HepG2 (cell line): ENCODE measurements at regions not wholly inside any gene's neighbourhood (a gene's known extent, or its start where the extent isn't known, plus 50 kb on each side); places are given as distances from the start of the nearest gene placed in this dataset.

ENCODE experiments used
- ATAC-seq: fragments of 200-7000 bp; cut with Tn5 transposase; 3 replicates; pipeline ENCODE4 v1.9.1; 2020; ENCODE audit warnings: mild to moderate bottlenecking, moderate library complexity
- BruUV-seq: library from RNA; stranded (reverse); fragments of 400-500 nt; replicated peaks from 2 replicates; lab custom pipeline; 2021; lab: Mats Ljungman, UMichigan
- CTCF ChIA-PET: fragments of 300-600 bp; formaldehyde crosslinking; extraction: SDS; loops from one replicate; lab custom pipeline; 2021; ENCODE audit warnings: low total read pairs, inconsistent platforms, low intra/inter-chr PET ratio; lab: Yijun Ruan, JAX
- POLR2A ChIA-PET: fragments of 350-600 bp; sonication (Branson Sonifier 250); formaldehyde crosslinking; loops from one replicate; lab custom pipeline; 2020; ENCODE audit warnings: antibody characterized with exemption, inconsistent platforms; lab: Yijun Ruan, JAX
- DNase-seq: peaks from one replicate; pipeline ENCODE4 v3.0.0-alpha.2; 2015; ENCODE audit warnings: low spot score
- FAIRE-seq: peaks from 3 replicates; lab custom pipeline; 2011; peaks lifted over from hg19 to GRCh38; lab: Jason Lieb, UNC
- H2AFZ ChIP-seq: one replicate; pipeline ENCODE4 v1.6.1; 2011; ENCODE audit warnings: low read length, inconsistent platforms
- H3K27ac ChIP-seq: fragments of 300-600 bp; 3 replicates; pipeline ENCODE4 v1.8.0; 2011; ENCODE audit warnings: mixed run types, mild to moderate bottlenecking, mixed read lengths, low read length, inconsistent platforms; ENCODE audit not compliant: insufficient read depth; ENCODE audit errors: extremely low read length
- H3K27me3 ChIP-seq, 2 experiments: fragments of 200-600 bp in 1 of 2; 2 replicates in 1 of 2; 3 replicates in 1 of 2; pipeline versions ENCODE4 v1.6.0 to v1.8.0; 2011; ENCODE audit warnings: low read length in 2 of 2, mild to moderate bottlenecking in 2 of 2, moderate library complexity in 2 of 2, inconsistent platforms in 1 of 2; ENCODE audit not compliant: insufficient read depth in 2 of 2, control insufficient read depth in 1 of 2
- H3K36me3 ChIP-seq, 2 experiments: fragments of 200-600 bp in 1 of 2; replicated peaks in 1 of 2; 2 replicates in 1 of 2; 3 replicates in 1 of 2; pipeline versions ENCODE4 v1.5.1 to v1.8.0; 2011; ENCODE audit warnings: low read length in 2 of 2, inconsistent platforms in 1 of 2; ENCODE audit not compliant: insufficient read depth in 2 of 2, control insufficient read depth in 1 of 2
- H3K4me1 ChIP-seq: 2 replicates; pipeline ENCODE4 v1.5.1; 2012; ENCODE audit warnings: low read length, inconsistent platforms; ENCODE audit not compliant: insufficient read depth
- H3K4me2 ChIP-seq: 2 replicates; pipeline ENCODE4 v1.6.0; 2011; ENCODE audit warnings: low read depth, low read length, inconsistent platforms
- H3K4me3 ChIP-seq, 3 experiments: fragments of 200-600 bp in 1 of 3; sonication (generic), shearing (Covaris generic) in 1 of 3; replicated peaks in 1 of 3; 2 replicates each; pipeline ENCODE4 v1.5.1; 2011 to 2016; ENCODE audit warnings: low read length in 3 of 3, inconsistent platforms in 2 of 3, low read depth in 2 of 3, mild to moderate bottlenecking in 2 of 3, control low read depth in 1 of 3, mixed read lengths in 1 of 3; ENCODE audit not compliant: insufficient read depth in 1 of 3
- H3K79me2 ChIP-seq: one replicate; pipeline ENCODE4 v1.6.1; 2011; ENCODE audit warnings: low read length, inconsistent platforms; ENCODE audit not compliant: insufficient read depth
- H3K9ac ChIP-seq: 2 replicates; pipeline ENCODE4 v1.6.0; 2011; ENCODE audit warnings: mild to moderate bottlenecking, low read depth, low read length, inconsistent platforms; ENCODE audit not compliant: insufficient read depth
- H3K9me3 ChIP-seq: 2 replicates; pipeline ENCODE4 v1.5.1; 2012; ENCODE audit warnings: mild to moderate bottlenecking, low read length
- H4K20me1 ChIP-seq: 2 replicates; pipeline ENCODE4 v1.6.0; 2011; ENCODE audit warnings: inconsistent platforms, mild to moderate bottlenecking, low read length, moderate library complexity; ENCODE audit not compliant: insufficient read depth
- AHR ChIP-seq: IDR thresholded peaks from 2 replicates; pipeline ENCODE4 v1.6.1; 2018; ENCODE audit warnings: missing genetic modification reagents, missing compliant biosample characterization
- CAMTA2 ChIP-seq: sonication (generic); formaldehyde crosslinking; IDR thresholded peaks from 2 replicates; pipeline ENCODE4 v1.4.0; 2020; ENCODE audit warnings: mild to moderate bottlenecking, missing genetic modification reagents, borderline replicate concordance
- NCOA2 ChIP-seq: sonication (generic); formaldehyde crosslinking; IDR thresholded peaks from 2 replicates; pipeline ENCODE4 v1.8.0; 2022; ENCODE audit warnings: inconsistent platforms
- NONO ChIP-seq, 2 experiments: fragments of 450-650 bp in 1 of 2; sonication (generic) in 1 of 2; formaldehyde crosslinking in 1 of 2; IDR thresholded peaks in 1 of 2; conservative IDR thresholded peaks in 1 of 2; 2 replicates each; pipeline versions ENCODE4 v1.6.1 to v1.8.0; 2017 to 2022; ENCODE audit warnings: mild to moderate bottlenecking in 1 of 2, missing genetic modification reagents in 1 of 2, moderate library complexity in 1 of 2
- POGZ ChIP-seq: sonication (generic); formaldehyde crosslinking; IDR thresholded peaks from 2 replicates; pipeline ENCODE4 v1.4.0; 2020; ENCODE audit warnings: mild to moderate bottlenecking, missing genetic modification reagents
- ZNF121 ChIP-seq: sonication (generic); formaldehyde crosslinking; IDR thresholded peaks from 2 replicates; pipeline ENCODE4 v1.5.0; 2020; ENCODE audit warnings: mild to moderate bottlenecking, missing genetic modification reagents
- ZNF180 ChIP-seq: sonication (generic); formaldehyde crosslinking; IDR thresholded peaks from 2 replicates; pipeline ENCODE4 v1.4.0; 2020; ENCODE audit warnings: low read depth, missing genetic modification reagents, borderline replicate concordance
- ZNF354B ChIP-seq: sonication (generic); formaldehyde crosslinking; IDR thresholded peaks from 2 replicates; pipeline ENCODE4 v1.8.0; 2022; ENCODE audit warnings: mild to moderate bottlenecking, missing genetic modification reagents
- ZNF607 ChIP-seq: sonication (generic); formaldehyde crosslinking; IDR thresholded peaks from 2 replicates; pipeline ENCODE4 v1.5.1; 2020; ENCODE audit warnings: missing genetic modification reagents, mild to moderate bottlenecking, borderline replicate concordance
- WGBS: methylation state at CpG from one replicate; pipeline ENCODE4 v1.1.6; 2017; ENCODE audit warnings: low lambda C conversion rate; 5-methylcytosine and 5-hydroxymethylcytosine counted together
- in situ Hi-C: cut with HindIII; loops from 2 replicates; pipeline ENCODE4 v1.10.0; 2017; ENCODE audit warnings: low pct_unique_long_range_greater_than_20kb; ENCODE audit not compliant: extremely low pct_ligation_motif_present
- intact Hi-C: fragments of 100-400 bp; cut with micrococcal nuclease; formaldehyde crosslinking; loops from one replicate; pipeline ENCODE4 v1.10.0; 2022; ENCODE audit not compliant: unreplicated experiment
- TF ChIP-seq, protein P1 (sequence below): sonication (generic); formaldehyde crosslinking; IDR thresholded peaks from 2 replicates; pipeline ENCODE4 v1.4.0; 2020; ENCODE audit warnings: missing genetic modification reagents
- TF ChIP-seq, protein P2 (sequence below): IDR thresholded peaks from 2 replicates; pipeline ENCODE4 v1.4.0; 2020; ENCODE audit warnings: mild to moderate bottlenecking, missing genetic modification reagents
- TF ChIP-seq, protein P3 (sequence below): sonication (generic); formaldehyde crosslinking; IDR thresholded peaks from 2 replicates; pipeline ENCODE4 v1.4.0; 2020; ENCODE audit warnings: missing genetic modification reagents
- TF ChIP-seq, protein P4 (sequence below): sonication (generic); formaldehyde crosslinking; IDR thresholded peaks from 2 replicates; pipeline ENCODE4 v1.4.0; 2020; ENCODE audit warnings: mild to moderate bottlenecking, missing genetic modification reagents
- TF ChIP-seq, protein P5 (sequence below): sonication (generic); formaldehyde crosslinking; IDR thresholded peaks from 2 replicates; pipeline ENCODE4 v1.4.0; 2020; ENCODE audit warnings: low read depth, mild to moderate bottlenecking, missing genetic modification reagents

DNA sequence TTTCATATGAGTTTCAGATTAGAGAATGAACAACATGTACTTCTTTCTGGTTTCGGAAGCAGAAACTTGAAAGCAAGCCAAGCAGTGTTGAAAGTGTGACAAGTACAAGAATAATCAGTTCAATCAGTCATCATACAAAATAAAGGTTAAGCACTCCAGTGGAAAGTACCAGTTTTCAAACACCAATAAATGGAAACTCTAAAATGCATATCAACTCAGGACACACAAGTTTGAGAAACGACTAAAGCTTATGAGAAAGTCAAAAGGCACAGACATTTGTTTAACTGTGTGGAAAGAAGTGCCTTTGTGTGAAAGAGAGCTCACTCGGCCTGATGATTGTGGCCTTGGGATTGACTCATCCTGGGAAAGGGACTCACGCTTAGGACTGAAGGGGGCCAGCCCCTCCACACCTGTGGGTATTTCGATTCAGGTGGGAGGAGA, 60.6 kb upstream of the AKR1C1 start:
- ATAC-seq (peak; percentile 78), FAIRE-seq (no peak), DNase-seq (peak; percentile 23)
- Histone ChIP-seq H3K9me3 (no peaks in the 10 kb centered on the region), H3K36me3 (no peaks in the 10 kb centered on the region), H2AFZ (peak overlapping the region; percentile 43), H3K4me2 (peak overlapping the region; percentile 62), H3K79me2 (no peaks in the 10 kb centered on the region), H3K27ac (no peak overlapping the region), H3K4me3 (peak overlapping the region in 1 of 3 experiments; percentile 35; a peak in 2 of 6 replicates), H3K4me1 (peaks cover 16% of the 10 kb centered on the region), H3K27me3 (no peaks in the 10 kb centered on the region), H3K9ac (no peak overlapping the region), H4K20me1 (no peaks in the 10 kb centered on the region)
- in situ Hi-C loops: no loop called here
- CTCF ChIA-PET: no interaction called here
- POLR2A ChIA-PET: no interaction called here
- BruUV-seq: no TSS peak
- WGBS: 7% methylated on average over 5 of the region's 5 CpGs
- intact Hi-C loops: no loop called here
- TF ChIP-seq ZNF607 (CRISPR knock-in tag) (no peak), POGZ (CRISPR knock-in tag) (0 out of 2 replicates have a peak, but pooled peaks have one; percentile 30), CAMTA2 (no peak), NCOA2 (CRISPR knock-in tag) (no peak), ZNF180 (no peak), ZNF121 (no peak), NONO (IDR thresholded peaks at IDR 0.05) (no peak), NONO (CRISPR knock-in tag; conservative IDR thresholded peaks at IDR 0.05) (no peak), ZNF354B (no peak), AHR (no peak)
- TF ChIP-seq, protein P1, sequence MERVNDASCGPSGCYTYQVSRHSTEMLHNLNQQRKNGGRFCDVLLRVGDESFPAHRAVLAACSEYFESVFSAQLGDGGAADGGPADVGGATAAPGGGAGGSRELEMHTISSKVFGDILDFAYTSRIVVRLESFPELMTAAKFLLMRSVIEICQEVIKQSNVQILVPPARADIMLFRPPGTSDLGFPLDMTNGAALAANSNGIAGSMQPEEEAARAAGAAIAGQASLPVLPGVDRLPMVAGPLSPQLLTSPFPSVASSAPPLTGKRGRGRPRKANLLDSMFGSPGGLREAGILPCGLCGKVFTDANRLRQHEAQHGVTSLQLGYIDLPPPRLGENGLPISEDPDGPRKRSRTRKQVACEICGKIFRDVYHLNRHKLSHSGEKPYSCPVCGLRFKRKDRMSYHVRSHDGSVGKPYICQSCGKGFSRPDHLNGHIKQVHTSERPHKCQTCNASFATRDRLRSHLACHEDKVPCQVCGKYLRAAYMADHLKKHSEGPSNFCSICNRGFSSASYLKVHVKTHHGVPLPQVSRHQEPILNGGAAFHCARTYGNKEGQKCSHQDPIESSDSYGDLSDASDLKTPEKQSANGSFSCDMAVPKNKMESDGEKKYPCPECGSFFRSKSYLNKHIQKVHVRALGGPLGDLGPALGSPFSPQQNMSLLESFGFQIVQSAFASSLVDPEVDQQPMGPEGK (CRISPR knock-in tag): peak; percentile 52; the same call in 1 of the 2 replicates
- TF ChIP-seq, protein P2, sequence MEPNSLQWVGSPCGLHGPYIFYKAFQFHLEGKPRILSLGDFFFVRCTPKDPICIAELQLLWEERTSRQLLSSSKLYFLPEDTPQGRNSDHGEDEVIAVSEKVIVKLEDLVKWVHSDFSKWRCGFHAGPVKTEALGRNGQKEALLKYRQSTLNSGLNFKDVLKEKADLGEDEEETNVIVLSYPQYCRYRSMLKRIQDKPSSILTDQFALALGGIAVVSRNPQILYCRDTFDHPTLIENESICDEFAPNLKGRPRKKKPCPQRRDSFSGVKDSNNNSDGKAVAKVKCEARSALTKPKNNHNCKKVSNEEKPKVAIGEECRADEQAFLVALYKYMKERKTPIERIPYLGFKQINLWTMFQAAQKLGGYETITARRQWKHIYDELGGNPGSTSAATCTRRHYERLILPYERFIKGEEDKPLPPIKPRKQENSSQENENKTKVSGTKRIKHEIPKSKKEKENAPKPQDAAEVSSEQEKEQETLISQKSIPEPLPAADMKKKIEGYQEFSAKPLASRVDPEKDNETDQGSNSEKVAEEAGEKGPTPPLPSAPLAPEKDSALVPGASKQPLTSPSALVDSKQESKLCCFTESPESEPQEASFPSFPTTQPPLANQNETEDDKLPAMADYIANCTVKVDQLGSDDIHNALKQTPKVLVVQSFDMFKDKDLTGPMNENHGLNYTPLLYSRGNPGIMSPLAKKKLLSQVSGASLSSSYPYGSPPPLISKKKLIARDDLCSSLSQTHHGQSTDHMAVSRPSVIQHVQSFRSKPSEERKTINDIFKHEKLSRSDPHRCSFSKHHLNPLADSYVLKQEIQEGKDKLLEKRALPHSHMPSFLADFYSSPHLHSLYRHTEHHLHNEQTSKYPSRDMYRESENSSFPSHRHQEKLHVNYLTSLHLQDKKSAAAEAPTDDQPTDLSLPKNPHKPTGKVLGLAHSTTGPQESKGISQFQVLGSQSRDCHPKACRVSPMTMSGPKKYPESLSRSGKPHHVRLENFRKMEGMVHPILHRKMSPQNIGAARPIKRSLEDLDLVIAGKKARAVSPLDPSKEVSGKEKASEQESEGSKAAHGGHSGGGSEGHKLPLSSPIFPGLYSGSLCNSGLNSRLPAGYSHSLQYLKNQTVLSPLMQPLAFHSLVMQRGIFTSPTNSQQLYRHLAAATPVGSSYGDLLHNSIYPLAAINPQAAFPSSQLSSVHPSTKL (CRISPR knock-in tag): peak; percentile 52
- TF ChIP-seq, protein P3, sequence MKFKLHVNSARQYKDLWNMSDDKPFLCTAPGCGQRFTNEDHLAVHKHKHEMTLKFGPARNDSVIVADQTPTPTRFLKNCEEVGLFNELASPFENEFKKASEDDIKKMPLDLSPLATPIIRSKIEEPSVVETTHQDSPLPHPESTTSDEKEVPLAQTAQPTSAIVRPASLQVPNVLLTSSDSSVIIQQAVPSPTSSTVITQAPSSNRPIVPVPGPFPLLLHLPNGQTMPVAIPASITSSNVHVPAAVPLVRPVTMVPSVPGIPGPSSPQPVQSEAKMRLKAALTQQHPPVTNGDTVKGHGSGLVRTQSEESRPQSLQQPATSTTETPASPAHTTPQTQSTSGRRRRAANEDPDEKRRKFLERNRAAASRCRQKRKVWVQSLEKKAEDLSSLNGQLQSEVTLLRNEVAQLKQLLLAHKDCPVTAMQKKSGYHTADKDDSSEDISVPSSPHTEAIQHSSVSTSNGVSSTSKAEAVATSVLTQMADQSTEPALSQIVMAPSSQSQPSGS (CRISPR knock-in tag): no peak
- TF ChIP-seq, protein P4, sequence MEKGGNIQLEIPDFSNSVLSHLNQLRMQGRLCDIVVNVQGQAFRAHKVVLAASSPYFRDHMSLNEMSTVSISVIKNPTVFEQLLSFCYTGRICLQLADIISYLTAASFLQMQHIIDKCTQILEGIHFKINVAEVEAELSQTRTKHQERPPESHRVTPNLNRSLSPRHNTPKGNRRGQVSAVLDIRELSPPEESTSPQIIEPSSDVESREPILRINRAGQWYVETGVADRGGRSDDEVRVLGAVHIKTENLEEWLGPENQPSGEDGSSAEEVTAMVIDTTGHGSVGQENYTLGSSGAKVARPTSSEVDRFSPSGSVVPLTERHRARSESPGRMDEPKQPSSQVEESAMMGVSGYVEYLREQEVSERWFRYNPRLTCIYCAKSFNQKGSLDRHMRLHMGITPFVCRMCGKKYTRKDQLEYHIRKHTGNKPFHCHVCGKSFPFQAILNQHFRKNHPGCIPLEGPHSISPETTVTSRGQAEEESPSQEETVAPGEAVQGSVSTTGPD (CRISPR knock-in tag): no peak
- TF ChIP-seq, protein P5, sequence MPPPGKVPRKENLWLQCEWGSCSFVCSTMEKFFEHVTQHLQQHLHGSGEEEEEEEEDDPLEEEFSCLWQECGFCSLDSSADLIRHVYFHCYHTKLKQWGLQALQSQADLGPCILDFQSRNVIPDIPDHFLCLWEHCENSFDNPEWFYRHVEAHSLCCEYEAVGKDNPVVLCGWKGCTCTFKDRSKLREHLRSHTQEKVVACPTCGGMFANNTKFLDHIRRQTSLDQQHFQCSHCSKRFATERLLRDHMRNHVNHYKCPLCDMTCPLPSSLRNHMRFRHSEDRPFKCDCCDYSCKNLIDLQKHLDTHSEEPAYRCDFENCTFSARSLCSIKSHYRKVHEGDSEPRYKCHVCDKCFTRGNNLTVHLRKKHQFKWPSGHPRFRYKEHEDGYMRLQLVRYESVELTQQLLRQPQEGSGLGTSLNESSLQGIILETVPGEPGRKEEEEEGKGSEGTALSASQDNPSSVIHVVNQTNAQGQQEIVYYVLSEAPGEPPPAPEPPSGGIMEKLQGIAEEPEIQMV (CRISPR knock-in tag): no peak
